RWPE1 (cell line): ENCODE measurements at regions not wholly inside any gene's neighbourhood (a gene's known extent, or its start where the extent isn't known, plus 50 kb on each side); places are given as distances from the start of the nearest gene placed in this dataset.

Source experiments
- CTCF ChIA-PET: fragments of 350-600 bp; sonication (Branson Sonifier 250); formaldehyde crosslinking; extraction: SDS; loops from one replicate; lab custom pipeline; 2021; lab: Yijun Ruan, JAX
- POLR2A ChIA-PET: fragments of 400-600 bp; formaldehyde crosslinking; extraction: SDS; loops from one replicate; lab custom pipeline; 2020; ENCODE audit warnings: antibody characterized with exemption; ENCODE audit not compliant: low non-redundant PET; lab: Yijun Ruan, JAX
- DNase-seq: peaks from one replicate; pipeline ENCODE4 v3.0.0; 2012; ENCODE audit warnings: low spot score
- H3K27ac ChIP-seq: fragments of 450-650 bp; 2 replicates; pipeline ENCODE4 v1.5.1; 2017
- TF ChIP-seq, protein P1 (sequence below): fragments of 450-650 bp; conservative IDR thresholded peaks from 2 replicates; pipeline ENCODE4 v1.5.1; 2017; ENCODE audit warnings: low read depth, mild to moderate bottlenecking

DNA sequence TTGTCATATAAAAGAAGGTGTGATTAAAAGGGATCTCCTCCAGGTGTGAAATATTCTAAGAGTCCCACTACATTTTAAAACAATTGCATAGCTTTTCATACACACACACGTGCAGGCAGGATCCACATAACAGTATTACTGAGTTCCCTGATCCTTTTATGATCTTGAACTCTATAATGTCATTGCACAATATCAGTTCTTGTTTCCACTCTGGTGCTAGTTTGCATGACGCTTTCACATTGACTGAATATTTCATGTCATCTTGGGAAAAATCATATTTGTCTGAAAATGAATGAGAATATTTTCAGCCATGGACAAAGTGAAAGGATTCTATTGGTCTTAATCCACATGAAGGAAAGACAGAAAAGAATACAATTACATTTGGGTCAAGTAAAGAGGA, 703.8 kb downstream of the CDH8 start:
- DNase-seq: no peak
- TF ChIP-seq, protein P1, sequence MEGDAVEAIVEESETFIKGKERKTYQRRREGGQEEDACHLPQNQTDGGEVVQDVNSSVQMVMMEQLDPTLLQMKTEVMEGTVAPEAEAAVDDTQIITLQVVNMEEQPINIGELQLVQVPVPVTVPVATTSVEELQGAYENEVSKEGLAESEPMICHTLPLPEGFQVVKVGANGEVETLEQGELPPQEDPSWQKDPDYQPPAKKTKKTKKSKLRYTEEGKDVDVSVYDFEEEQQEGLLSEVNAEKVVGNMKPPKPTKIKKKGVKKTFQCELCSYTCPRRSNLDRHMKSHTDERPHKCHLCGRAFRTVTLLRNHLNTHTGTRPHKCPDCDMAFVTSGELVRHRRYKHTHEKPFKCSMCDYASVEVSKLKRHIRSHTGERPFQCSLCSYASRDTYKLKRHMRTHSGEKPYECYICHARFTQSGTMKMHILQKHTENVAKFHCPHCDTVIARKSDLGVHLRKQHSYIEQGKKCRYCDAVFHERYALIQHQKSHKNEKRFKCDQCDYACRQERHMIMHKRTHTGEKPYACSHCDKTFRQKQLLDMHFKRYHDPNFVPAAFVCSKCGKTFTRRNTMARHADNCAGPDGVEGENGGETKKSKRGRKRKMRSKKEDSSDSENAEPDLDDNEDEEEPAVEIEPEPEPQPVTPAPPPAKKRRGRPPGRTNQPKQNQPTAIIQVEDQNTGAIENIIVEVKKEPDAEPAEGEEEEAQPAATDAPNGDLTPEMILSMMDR: no peak
- H3K27ac ChIP-seq: no peak overlapping the region
- CTCF ChIA-PET: no interaction called here
- POLR2A ChIA-PET: no interaction called here

DNA sequence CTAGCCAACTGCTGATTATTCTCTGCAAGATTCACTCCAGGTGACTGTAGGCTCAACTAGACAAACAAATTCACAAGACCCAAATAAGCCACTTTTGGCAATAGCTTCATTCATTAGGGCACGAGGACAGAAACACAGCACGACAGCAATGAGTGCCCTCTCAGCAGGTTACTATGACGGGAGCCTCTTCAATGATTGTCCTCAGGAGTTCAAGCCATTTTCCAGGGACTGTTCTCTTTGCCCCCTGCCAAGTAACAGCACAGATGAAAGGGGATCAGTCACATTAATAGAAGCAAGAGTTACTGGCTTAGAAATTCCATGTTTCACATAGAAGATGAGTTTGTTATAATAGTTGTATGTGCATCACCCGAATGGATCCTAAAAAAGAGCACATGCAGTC, 712.2 kb downstream of the CDH8 start:
- H3K27ac ChIP-seq: no peak overlapping the region
- DNase-seq: no peak
- TF ChIP-seq, protein P1: no peak
- ChIA-PET POLR2A (no interaction called here), CTCF (no interaction called here)

DNA sequence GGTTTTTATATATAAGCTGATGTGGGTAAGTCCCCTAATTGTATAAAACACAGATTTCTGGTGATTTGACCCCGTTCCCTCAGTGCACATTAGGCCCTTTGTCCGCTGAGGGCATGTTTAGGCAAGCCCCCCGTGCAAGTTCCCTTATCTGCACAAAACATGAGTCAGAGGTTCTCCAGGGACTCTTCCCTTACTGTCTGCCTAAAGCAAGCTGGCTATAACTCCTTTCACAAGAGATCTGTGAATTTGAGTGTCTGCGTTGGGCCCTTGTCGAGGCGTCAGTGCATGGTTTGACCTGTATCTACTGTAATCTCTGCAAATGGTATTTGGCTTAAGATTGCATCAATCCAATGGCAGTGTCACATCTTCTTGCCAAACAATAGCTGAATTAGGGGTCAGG, 712.8 kb downstream of the CDH8 start:
- H3K27ac ChIP-seq: no peak overlapping the region
- ChIA-PET CTCF (interaction anchor here (0.5 to 0.6 kb wide), 3 partner anchors 57 to 1312 kb away, joined by 4 to 6 read pairs (median 6); no protein-coding TSS in a partner anchor), POLR2A (no interaction called here)
- TF ChIP-seq, protein P1: no peak
- peak; percentile 34 for DNase-seq

DNA sequence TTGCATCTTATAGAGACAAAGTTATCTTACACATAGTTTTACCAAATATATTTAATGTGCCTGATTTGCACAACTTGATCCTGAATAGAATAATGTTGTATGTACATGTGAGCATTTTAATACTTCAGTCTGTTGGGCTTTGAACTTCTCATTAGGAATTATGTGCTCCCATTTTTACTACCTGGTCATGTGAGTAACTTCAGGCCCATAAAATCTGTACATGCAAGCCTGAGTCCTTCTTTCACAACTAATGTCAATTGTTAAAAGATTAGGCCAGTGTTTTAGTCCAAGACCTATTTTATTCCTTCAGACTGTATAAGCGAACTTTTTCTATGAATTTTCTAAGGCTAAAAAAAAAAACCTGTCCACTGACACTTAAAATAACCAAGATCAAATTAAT, 715.4 kb downstream of the CDH8 start:
- no peak for DNase-seq
- POLR2A ChIA-PET: no interaction called here
- TF ChIP-seq, protein P1: no peak
- H3K27ac ChIP-seq: no peak overlapping the region
- CTCF ChIA-PET: no interaction called here

DNA sequence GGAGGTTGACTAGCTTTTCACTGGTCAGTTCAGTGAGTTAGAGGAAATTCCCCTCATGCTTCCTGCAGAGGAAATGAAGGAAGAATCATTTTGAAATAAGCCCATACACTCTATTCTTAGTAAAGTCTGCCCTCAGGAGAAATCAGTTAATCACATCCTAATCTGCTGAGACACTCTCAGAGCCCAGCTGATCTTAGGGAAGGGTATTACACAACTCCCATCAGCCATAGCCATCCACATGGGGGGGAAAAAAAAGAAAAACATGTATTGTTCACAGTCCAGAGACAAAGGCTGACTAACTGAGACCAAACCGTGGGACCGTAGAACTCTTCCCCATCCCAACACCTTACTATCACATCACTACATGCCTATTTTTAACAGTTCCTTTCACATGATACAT, 722.3 kb downstream of the CDH8 start:
- ChIA-PET POLR2A (no interaction called here), CTCF (interaction anchor here (0.6 to 0.7 kb wide), 2 partner anchors 46 to 731 kb away, joined by 3 to 4 read pairs; no protein-coding TSS in a partner anchor)
- no peak for DNase-seq
- H3K27ac ChIP-seq: no peak overlapping the region
- TF ChIP-seq, protein P1: no peak

DNA sequence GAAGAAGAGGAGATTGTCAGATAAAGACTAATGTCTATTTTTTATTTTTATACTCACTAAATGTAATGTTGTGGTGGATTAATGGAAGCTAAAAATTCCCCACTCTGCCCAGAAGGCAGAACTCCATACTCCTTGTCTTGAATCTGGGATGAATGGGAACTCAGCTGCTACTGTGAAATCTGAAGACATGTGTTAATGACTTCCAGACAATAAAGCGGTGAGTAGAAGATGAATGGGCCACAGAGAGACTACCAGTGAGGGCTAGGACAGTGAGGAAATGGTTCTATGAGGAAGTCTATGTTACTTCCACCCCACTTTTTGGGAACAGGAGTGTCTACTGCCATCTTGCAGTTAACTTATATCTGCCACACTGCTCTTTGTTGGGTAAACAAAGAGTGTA, 726.9 kb downstream of the CDH8 start:
- POLR2A ChIA-PET: no interaction called here
- CTCF ChIA-PET: no interaction called here
- TF ChIP-seq, protein P1: no peak
- DNase-seq: no peak
- H3K27ac ChIP-seq: no peak overlapping the region
